Activated naive CD8-positive, alpha-beta T cell treated with anti-CD3 and anti-CD28 coated beads, Interleukin-2, amount 50 U/mL, for 24 hours (primary cell): ENCODE measurements at regions not wholly inside any gene's neighbourhood (a gene's known extent, or its start where the extent isn't known, plus 50 kb on each side); places are given as distances from the start of the nearest gene placed in this dataset.
"Not testable (repeated sequence)": the region's sequence is repeated elsewhere in the genome, so short reads cannot be mapped to it uniquely, and the experiment has no call there.

ENCODE experiments used
- ATAC-seq: fragments of 150-1000 bp; cut with Tn5 transposase; one replicate; pipeline ENCODE4 v1.10.0; 2021
- DNase-seq: peaks from one replicate; pipeline ENCODE4 v3.0.0; 2021
- H3K27ac Mint-ChIP-seq: one replicate; pipeline ENCODE4 v1.8.0; 2021; ENCODE audit warnings: mild to moderate bottlenecking, mixed read lengths
- H3K27me3 Mint-ChIP-seq: one replicate; pipeline ENCODE4 v1.8.0; 2021; ENCODE audit warnings: mixed read lengths
- H3K36me3 Mint-ChIP-seq: one replicate; pipeline ENCODE4 v1.8.0; 2021; ENCODE audit warnings: low read depth, mixed read lengths
- H3K4me1 Mint-ChIP-seq: one replicate; pipeline ENCODE4 v1.8.0; 2021; ENCODE audit warnings: mixed read lengths
- H3K4me3 Mint-ChIP-seq: one replicate; pipeline ENCODE4 v1.8.0; 2021; ENCODE audit warnings: mild to moderate bottlenecking, moderate library complexity, mixed read lengths
- H3K9me3 Mint-ChIP-seq: one replicate; pipeline ENCODE4 v1.8.0; 2021; ENCODE audit warnings: mixed read lengths

DNA sequence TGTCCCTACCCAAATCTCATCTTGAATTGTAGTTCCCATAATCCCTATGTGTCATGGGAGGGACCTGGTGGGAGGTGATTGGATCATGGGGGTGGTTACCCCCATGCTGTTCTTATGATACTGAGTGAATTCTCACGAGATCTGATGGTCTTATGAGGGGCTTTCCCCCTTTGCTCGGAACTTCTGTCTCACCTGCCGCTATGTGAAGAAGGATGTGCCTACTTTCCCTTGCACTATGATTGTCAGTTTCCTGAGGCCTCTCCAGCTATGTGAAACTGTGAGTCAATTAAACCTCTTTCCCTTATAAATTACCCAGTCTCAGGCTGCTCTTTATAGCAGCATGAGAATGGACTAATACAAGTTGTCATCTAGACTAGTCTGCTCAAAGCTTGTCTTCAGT lies 241.3 kb upstream of the ZNF608 start:
- not testable (repeated sequence) for H3K36me3 Mint-ChIP-seq, H3K27ac Mint-ChIP-seq, DNase-seq, ATAC-seq, H3K4me1 Mint-ChIP-seq, H3K27me3 Mint-ChIP-seq, H3K4me3 Mint-ChIP-seq
- H3K9me3 Mint-ChIP-seq = peaks cover 19% of the 10 kb centered on the region

DNA sequence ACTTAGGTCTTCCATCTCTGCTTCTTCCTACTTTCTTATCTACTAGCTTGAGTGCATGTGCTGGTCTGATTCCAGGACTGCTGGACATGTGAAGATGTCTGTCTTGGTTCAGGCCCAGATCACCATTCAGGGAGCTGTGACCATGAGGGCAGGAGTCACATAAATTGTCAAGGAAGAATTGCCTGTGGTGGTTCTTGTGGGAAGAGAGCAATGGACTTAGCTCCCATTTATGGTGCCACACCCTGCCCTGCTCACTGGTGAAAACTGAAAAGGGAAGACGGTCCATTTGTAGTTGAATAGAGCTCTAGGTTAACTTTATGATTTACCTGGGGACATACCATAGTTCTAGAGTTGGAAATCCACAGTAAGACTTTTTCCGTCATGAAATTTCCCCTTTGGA lies 244.3 kb upstream of the ZNF608 start:
- Mint-ChIP-seq H3K9me3 (peaks cover 19% of the 10 kb centered on the region), H3K36me3 (no peaks in the 10 kb centered on the region), H3K27ac (no peak overlapping the region), H3K4me1 (no peaks in the 10 kb centered on the region), H3K4me3 (no peak overlapping the region), H3K27me3 (no peaks in the 10 kb centered on the region)
- no peak for DNase-seq
- no peak for ATAC-seq

DNA sequence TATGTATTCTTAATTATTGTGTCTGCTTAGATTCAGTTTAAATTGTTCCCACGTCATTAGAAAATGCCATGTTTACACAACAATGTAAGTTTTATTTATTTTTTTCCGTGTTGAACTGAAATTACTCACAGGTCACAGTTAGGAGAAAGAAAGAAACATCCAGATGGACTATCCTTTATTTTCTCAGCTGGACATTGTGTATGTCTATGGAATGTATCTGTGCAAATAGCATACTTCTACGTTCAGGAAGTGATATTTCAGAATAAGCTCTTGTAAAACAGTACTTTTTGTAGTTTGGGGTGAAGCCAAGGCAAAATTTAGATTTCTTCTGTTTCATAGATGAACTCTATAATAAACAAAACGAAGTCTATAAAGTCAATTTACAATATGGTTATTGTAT lies 249.0 kb upstream of the ZNF608 start:
- ATAC-seq = no peak
- DNase-seq = no peak
- Mint-ChIP-seq H3K27me3 (no peaks in the 10 kb centered on the region), H3K36me3 (no peaks in the 10 kb centered on the region), H3K4me1 (no peaks in the 10 kb centered on the region), H3K9me3 (no peaks in the 10 kb centered on the region), H3K27ac (no peak overlapping the region), H3K4me3 (no peak overlapping the region)

DNA sequence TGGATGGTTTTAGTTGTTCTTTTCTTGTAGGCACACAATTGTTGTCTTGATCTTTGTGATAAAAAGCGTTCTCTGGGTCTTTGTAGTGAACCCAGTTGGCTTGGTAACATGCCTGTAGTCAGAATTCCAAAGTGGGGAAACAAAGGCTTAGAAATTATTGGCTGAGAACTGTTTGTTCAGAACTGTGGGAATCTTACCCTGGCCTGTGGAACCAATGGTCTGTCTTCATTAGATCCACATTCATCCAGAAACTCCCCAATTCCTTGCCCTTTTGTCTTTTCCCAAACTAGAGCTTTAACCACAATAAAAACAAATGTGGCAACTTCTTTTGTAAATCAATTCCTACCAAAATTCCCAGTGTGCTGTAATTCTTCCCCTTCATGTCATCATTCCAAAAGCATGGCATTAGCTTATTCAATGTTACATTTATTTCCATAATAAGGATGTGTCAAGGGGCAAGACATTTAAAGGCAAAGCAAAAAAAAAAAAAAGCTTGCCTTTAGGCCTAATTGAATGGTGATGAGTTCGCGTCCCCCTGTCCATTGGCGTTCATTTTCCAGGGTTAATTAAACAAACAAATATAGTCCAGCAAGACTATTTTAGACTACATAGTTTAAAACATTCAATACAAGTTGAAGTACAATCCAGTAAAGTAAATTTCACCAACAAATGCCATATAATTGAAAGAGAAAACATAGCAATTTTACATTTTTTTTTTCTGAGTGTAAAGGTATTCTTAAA lies 249.8 kb upstream of the ZNF608 start:
- no peaks in the 10 kb centered on the region for H3K27me3 Mint-ChIP-seq
- ATAC-seq (no peak), DNase-seq (no peak)
- H3K4me1 Mint-ChIP-seq = no peaks in the 10 kb centered on the region
- H3K4me3 Mint-ChIP-seq = no peak overlapping the region
- H3K36me3 Mint-ChIP-seq = no peaks in the 10 kb centered on the region
- H3K9me3 Mint-ChIP-seq = no peaks in the 10 kb centered on the region
- H3K27ac Mint-ChIP-seq = no peak overlapping the region

DNA sequence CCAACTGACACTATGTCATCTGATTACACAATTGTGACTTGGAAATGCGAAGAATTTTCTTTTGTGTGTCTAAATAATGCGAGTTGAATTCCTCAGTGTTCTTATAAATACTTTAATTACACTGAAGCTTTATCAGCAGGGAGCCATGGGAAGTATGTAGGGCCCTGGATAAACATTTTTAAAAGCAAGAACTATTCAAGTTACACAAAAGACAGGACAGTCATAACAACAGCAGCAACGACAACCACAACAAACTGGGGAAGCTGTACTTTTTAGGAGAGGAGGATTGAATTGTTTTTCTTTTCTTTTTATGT lies 250.3 kb upstream of the ZNF608 start:
- H3K4me1 Mint-ChIP-seq = no peaks in the 10 kb centered on the region
- no peaks in the 10 kb centered on the region for H3K9me3 Mint-ChIP-seq
- no peak for ATAC-seq
- no peaks in the 10 kb centered on the region for H3K27me3 Mint-ChIP-seq
- DNase-seq = no peak
- H3K36me3 Mint-ChIP-seq = no peaks in the 10 kb centered on the region
- H3K4me3 Mint-ChIP-seq = no peak overlapping the region
- H3K27ac Mint-ChIP-seq = no peak overlapping the region

DNA sequence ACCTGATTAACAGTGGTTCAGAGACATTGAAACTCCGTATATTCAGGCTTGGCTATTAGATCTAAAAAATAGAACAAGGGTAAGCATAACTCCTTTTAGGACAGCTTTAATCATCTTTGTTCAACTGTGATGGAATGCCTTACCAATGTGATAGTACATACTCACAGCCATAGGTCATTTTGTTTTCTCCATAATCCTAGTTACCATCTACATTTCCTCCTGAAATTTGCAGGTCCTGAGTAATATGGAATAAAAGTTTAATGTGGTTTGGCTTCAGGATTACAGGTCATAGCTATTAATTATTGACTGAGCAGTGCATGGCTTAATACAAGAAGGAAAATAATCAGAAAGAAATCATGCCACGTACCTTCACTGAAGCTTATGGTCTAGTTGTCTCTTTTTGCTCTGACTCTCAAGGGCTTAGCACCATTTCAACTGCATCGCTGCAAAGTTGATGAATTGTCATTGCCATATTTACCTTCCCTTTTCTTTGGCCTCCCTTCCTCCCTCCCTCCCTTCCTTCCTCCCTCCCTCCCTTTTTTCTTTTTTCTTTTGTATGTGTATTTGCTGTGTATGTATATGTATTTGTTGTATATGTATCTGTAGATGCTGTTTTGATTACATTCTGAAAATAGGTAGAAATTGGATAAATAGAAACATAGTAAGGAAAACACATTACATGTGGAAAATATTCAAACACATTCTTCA lies 250.9 kb upstream of the ZNF608 start:
- no peak overlapping the region for H3K4me3 Mint-ChIP-seq
- no peaks in the 10 kb centered on the region for H3K4me1 Mint-ChIP-seq
- no peaks in the 10 kb centered on the region for H3K27me3 Mint-ChIP-seq
- DNase-seq (no peak), ATAC-seq (no peak)
- H3K27ac Mint-ChIP-seq = no peak overlapping the region
- H3K9me3 Mint-ChIP-seq = no peaks in the 10 kb centered on the region
- no peaks in the 10 kb centered on the region for H3K36me3 Mint-ChIP-seq

DNA sequence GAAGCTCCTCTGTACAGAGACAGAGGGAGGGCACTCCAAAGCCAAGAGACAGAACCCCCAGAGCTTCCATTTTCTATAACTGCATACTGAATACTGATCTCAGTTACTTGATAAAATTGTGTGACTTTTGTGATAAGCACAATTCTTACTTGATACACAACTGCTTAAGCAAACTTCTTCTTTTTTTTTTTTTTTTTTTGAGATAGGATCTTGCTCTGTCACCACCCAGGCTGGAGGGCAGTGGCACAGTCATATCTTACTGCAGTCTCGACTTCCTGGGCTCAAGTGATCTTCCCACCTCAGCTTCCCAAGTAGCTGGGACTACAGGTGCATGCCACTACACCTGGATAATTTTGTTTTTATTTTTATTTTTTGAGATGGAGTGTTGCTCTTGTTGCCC lies 252.1 kb upstream of the ZNF608 start:
- Mint-ChIP-seq H3K4me3 (no peak overlapping the region), H3K27ac (no peak overlapping the region), H3K36me3 (no peaks in the 10 kb centered on the region), H3K27me3 (no peaks in the 10 kb centered on the region), H3K9me3 (no peaks in the 10 kb centered on the region), H3K4me1 (no peaks in the 10 kb centered on the region)
- ATAC-seq (no peak), DNase-seq (no peak)

DNA sequence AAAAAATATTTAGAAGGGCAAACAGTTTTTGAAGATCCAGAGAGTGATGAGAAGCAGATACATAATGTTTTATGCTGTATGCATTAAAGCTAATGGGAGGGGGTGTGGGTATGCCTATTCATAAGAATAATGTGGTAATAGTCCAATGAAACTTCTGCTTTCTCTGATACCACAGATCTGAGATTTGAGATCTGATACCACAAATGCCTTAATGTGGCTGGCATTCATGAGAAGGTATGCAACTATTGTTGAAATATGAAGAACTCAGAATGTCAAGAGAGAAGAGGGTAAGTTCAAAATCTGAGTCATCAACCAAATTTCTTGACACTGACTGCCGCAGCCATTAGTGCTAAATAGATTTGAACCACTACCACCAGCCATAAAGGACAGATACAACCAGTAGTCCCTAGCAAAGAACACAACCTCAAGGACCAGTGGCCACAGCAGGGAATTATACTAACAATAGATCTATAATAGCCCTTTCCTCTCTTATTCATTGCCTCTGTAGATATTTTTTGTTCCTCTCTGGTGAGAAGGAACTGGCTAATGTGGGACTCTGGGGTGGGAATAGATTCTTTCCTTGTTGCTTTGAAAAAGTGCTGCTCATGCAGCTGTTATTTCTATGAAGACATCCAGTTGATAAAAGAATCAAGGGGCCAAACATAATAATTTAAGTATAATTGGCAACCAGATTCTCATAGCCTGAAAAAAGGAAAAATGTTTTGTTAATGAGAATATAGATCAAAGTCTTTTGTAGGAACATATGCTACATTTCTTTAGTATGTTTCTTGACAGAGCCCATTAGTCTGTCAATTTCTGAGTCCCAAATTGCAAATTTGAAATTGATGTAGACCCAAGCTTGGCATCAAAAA lies 256.5 kb upstream of the ZNF608 start:
- no peak for DNase-seq
- no peak overlapping the region for H3K27ac Mint-ChIP-seq
- peaks cover 4% of the 10 kb centered on the region for H3K4me1 Mint-ChIP-seq
- no peaks in the 10 kb centered on the region for H3K9me3 Mint-ChIP-seq
- peak; percentile 36 for ATAC-seq
- H3K4me3 Mint-ChIP-seq = no peak overlapping the region
- H3K27me3 Mint-ChIP-seq = peaks cover 1% of the 10 kb centered on the region
- no peaks in the 10 kb centered on the region for H3K36me3 Mint-ChIP-seq

DNA sequence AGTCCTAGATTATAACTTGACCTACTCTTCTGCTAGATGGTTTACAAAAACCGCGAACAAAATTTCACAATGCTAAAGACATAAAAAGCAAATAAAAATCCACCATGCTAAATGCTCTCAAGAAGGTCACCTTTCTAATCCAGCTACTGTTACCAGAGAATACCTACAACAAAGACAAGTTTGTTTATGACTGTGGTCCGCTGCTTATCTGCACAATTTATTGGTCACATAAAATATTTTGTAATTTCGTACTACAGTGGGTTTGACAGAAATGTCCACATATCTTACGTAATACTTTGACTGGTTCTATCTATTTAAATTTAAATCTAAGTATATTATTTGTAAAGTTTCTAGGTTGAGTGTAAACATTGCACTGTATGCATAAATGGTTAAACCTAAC lies 257.6 kb upstream of the ZNF608 start:
- DNase-seq (no peak), ATAC-seq (no peak)
- Mint-ChIP-seq H3K4me3 (no peak overlapping the region), H3K27me3 (peaks cover 1% of the 10 kb centered on the region), H3K27ac (no peak overlapping the region), H3K36me3 (no peaks in the 10 kb centered on the region), H3K4me1 (peaks cover 4% of the 10 kb centered on the region), H3K9me3 (no peaks in the 10 kb centered on the region)

DNA sequence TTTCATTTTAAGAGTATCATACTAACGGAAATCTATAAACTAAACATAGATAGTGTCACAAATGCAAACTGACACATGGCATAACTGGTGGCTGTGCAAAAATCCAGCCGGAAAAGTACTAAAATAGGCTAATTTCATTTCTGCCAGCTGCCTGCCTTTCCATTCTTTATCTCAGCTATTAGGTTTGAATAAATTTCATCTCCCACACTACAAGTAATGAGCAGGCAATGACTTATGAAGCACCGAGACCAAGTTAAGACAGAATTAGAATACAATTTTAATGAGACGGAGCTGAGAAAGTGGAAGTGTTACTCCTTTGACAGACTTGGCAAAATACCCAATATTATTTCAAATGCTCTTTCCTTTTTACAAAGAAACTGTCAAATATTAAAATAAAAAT lies 258.8 kb upstream of the ZNF608 start:
- Mint-ChIP-seq H3K9me3 (no peaks in the 10 kb centered on the region), H3K36me3 (no peaks in the 10 kb centered on the region), H3K4me3 (no peak overlapping the region), H3K4me1 (peaks cover 4% of the 10 kb centered on the region), H3K27me3 (peaks cover 1% of the 10 kb centered on the region), H3K27ac (no peak overlapping the region)
- ATAC-seq = no peak
- DNase-seq = no peak

DNA sequence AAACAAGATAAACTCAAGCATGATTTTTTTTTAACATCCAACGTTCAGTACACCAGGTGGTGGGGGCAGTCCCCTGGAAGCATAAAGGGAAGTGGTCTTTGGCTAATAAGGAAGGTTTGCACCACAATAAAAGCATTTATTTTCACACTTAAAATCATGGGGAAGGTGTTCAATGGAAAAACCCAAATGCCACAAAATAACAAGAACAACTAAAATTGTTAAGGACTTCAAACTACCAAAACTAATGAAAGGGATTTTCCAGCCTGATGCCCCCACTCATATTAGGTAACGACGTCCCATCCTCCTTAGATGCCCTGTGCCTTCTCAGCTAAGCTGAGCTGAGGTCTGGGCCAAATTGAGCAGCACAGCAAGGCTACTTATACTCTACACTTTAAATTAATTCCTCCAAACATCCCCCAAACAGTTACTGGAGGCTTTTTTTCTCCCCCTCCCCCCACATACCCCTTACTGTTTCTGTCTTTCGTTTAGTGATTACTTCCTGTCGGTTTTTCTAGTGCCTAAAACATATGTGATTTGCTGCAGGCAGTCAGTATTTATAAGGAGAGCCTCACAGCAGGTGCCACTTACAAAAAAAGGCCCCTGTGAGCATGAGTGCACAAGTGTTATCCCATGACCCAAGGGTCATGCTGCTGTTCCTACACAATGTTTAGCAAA lies 259.7 kb upstream of the ZNF608 start:
- Mint-ChIP-seq H3K9me3 (no peaks in the 10 kb centered on the region), H3K36me3 (no peaks in the 10 kb centered on the region), H3K27ac (no peak overlapping the region), H3K4me1 (peaks cover 4% of the 10 kb centered on the region), H3K27me3 (peaks cover 1% of the 10 kb centered on the region), H3K4me3 (no peak overlapping the region)
- no peak for ATAC-seq
- DNase-seq = no peak

DNA sequence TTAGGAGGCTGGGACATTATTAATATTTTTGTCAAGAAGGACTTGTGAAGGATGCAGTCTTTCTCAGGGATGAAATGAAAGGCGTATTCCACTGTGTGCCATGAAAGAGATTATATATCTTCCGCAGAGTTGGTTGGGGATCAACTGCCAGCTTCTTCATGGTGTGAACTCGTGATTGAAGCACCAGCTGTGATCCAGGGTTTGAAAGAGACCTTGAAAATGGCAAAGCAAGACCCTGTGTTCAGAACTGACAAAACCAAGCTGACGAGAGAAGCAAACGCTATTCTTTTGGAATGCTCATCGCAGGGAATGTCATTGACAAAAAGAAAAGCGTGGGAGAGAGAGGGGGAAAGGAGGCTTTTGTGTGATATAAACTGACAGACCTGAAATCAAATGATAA lies 263.9 kb upstream of the ZNF608 start:
- H3K9me3 Mint-ChIP-seq = no peaks in the 10 kb centered on the region
- peaks cover 10% of the 10 kb centered on the region for H3K4me1 Mint-ChIP-seq
- H3K4me3 Mint-ChIP-seq = no peak overlapping the region
- no peak overlapping the region for H3K27ac Mint-ChIP-seq
- DNase-seq (no peak), ATAC-seq (no peak)
- H3K27me3 Mint-ChIP-seq = no peaks in the 10 kb centered on the region
- H3K36me3 Mint-ChIP-seq = no peaks in the 10 kb centered on the region

DNA sequence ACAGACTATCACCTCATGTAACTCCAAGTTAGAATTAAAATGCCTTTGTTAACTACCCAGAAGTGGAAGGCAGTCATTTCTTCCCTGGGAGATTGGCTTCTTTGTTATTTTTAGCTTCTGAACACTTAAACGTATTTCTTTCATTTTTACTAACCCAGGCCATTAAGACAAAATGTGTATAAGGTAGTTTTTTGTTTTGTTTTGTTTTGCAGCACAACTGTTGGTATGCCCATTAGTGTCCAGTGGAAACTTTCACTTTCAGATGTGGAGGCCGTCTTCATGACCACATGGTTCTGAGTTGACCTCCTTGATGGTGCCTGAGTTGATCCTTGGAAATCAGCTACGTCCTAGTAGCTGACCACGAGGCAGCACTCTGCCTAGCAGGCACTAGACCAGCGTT lies 264.6 kb upstream of the ZNF608 start:
- ATAC-seq (no peak), DNase-seq (no peak)
- H3K9me3 Mint-ChIP-seq = no peaks in the 10 kb centered on the region
- H3K27me3 Mint-ChIP-seq = no peaks in the 10 kb centered on the region
- H3K4me1 Mint-ChIP-seq = peaks cover 10% of the 10 kb centered on the region
- H3K4me3 Mint-ChIP-seq = no peak overlapping the region
- H3K36me3 Mint-ChIP-seq = no peaks in the 10 kb centered on the region
- H3K27ac Mint-ChIP-seq = no peak overlapping the region

DNA sequence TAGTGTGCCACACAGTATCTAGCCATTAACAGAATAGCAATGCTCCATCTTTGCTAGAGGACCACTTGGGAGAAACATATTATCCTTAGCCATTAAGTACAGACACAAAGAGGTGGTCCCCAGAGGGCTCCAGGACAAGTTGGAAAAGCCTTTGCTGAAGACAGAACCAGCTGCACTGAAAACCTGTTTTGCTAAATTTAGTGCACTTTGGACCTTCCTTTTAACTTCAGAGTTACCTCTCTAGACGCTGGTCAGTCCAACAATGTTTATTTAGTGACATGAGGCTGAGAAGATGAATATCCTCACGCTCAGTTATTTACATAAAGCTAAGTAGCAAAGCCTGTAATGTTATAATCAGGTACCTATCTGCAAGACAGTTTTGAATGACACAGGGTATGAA lies 265.0 kb upstream of the ZNF608 start:
- H3K36me3 Mint-ChIP-seq = no peaks in the 10 kb centered on the region
- DNase-seq (no peak), ATAC-seq (no peak)
- peaks cover 7% of the 10 kb centered on the region for H3K4me1 Mint-ChIP-seq
- H3K4me3 Mint-ChIP-seq = no peak overlapping the region
- H3K9me3 Mint-ChIP-seq = no peaks in the 10 kb centered on the region
- H3K27me3 Mint-ChIP-seq = no peaks in the 10 kb centered on the region
- H3K27ac Mint-ChIP-seq = no peak overlapping the region
